Choroid plexus epithelial cell (primary cell): ENCODE measurements at regions not wholly inside any gene's neighbourhood (a gene's known extent, or its start where the extent isn't known, plus 50 kb on each side); places are given as distances from the start of the nearest gene placed in this dataset.

Experiments
- DNase-seq: peaks from one replicate; pipeline ENCODE4 v3.0.0-alpha.2; 2010; ENCODE audit warnings: low read depth
- H3K4me3 ChIP-seq: 2 replicates; pipeline ENCODE4 v1.5.1; 2011; ENCODE audit warnings: low read depth, mild to moderate bottlenecking, control low read depth, low read length, moderate library complexity
- TF ChIP-seq, protein P1 (sequence below): conservative IDR thresholded peaks from 2 replicates; pipeline ENCODE4 v1.5.1; 2011; ENCODE audit warnings: low read depth, mild to moderate bottlenecking, control low read depth, inconsistent platforms, low read length, moderate library complexity

GRCh38 chr2:121895723-121896571, 140.5 kb downstream of the TSN start:
- no peak overlapping the region for H3K4me3 ChIP-seq
- TF ChIP-seq, protein P1, sequence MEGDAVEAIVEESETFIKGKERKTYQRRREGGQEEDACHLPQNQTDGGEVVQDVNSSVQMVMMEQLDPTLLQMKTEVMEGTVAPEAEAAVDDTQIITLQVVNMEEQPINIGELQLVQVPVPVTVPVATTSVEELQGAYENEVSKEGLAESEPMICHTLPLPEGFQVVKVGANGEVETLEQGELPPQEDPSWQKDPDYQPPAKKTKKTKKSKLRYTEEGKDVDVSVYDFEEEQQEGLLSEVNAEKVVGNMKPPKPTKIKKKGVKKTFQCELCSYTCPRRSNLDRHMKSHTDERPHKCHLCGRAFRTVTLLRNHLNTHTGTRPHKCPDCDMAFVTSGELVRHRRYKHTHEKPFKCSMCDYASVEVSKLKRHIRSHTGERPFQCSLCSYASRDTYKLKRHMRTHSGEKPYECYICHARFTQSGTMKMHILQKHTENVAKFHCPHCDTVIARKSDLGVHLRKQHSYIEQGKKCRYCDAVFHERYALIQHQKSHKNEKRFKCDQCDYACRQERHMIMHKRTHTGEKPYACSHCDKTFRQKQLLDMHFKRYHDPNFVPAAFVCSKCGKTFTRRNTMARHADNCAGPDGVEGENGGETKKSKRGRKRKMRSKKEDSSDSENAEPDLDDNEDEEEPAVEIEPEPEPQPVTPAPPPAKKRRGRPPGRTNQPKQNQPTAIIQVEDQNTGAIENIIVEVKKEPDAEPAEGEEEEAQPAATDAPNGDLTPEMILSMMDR, result no peak
- no peak for DNase-seq

GRCh38 chr2:121897335-121897970, 142.0 kb downstream of the TSN start:
- no peak overlapping the region for H3K4me3 ChIP-seq
- TF ChIP-seq, protein P1, result peak; percentile 57
- peak; percentile 47 for DNase-seq

DNA sequence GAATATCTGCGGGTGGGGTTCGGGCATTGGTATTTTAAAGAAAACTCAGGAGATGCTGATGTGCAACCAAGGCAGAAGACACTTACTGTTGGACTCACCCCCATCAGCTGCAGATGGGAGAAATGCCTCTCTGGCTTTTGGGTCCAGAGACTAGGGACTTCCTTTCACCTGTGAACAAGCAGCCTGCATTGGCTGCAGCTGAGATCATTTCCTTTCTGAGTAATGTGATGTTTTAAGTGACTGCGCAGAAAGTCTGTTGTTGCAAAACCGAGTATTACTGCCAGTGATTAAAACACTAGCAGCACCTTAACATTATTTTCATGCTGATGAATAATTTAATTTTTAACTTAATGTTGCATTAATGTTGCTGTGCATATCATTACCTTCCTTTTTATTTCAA, 143.0 kb downstream of the TSN start:
- no peak overlapping the region for H3K4me3 ChIP-seq
- TF ChIP-seq, protein P1, result no peak
- peak; percentile 32 for DNase-seq

GRCh38 chr2:121900391-121900790, 144.9 kb downstream of the TSN start:
- no peak for DNase-seq
- TF ChIP-seq, protein P1, result no peak
- H3K4me3 ChIP-seq, result no peak overlapping the region

DNA sequence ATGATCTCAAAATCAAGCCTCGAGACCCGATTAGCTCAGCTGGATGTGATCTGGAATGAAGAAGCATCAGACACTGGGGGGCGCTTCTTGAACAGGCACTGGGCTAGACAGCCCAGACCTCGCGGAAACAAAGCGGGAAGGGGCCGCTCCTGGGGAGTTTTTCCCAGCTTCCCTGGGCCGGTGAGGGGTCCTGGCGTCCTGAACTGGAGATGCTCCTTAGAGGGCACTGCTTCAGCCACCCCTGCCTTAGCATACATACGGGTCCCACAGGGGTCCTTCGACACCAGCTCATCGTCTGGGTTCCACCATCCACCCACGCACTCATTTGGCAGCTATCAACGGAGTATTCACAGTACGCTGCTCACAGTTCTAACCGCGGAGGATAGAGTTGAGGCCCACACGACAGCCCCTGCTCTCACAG, 146.7 kb downstream of the TSN start:
- TF ChIP-seq, protein P1, result no peak
- DNase-seq, result no peak
- H3K4me3 ChIP-seq, result no peak overlapping the region

- H3K4me3 ChIP-seq, result no peak overlapping the region
- DNase-seq, result no peak
- TF ChIP-seq, protein P1, result no peak
Observed at GRCh38 chr2:121902616-121903015, 147.2 kb downstream of the TSN start.
